Stimulated activated CD4-positive, alpha-beta T cell treated with anti-CD3 and anti-CD28 coated beads, Interleukin-15, amount 100 ng/mL, for 24 hours (primary cell): ENCODE measurements at regions not wholly inside any gene's neighbourhood (a gene's known extent, or its start where the extent isn't known, plus 50 kb on each side); places are given as distances from the start of the nearest gene placed in this dataset.

Experiments
- DNase-seq: peaks from one replicate; pipeline ENCODE4 v3.0.0-alpha.2; 2020

GRCh38 chr11:104582431-104582830, 315.8 kb downstream of the CASP12 start:
- DNase-seq: no peak

GRCh38 chr11:104581246-104581980, 316.8 kb downstream of the CASP12 start:
- DNase-seq: no peak

GRCh38 chr11:104573441-104573990, 324.7 kb downstream of the CASP12 start:
- DNase-seq: no peak

- DNase-seq: no peak
Observed at GRCh38 chr11:104572279-104572678, 326.0 kb downstream of the CASP12 start.

- DNase-seq: no peak
Observed at GRCh38 chr11:104570078-104570701, 328.1 kb downstream of the CASP12 start.

- DNase-seq: no peak
Observed at GRCh38 chr11:104565583-104565961, 332.7 kb downstream of the CASP12 start.

- DNase-seq: no peak
Observed at GRCh38 chr11:104564921-104565582, 333.2 kb downstream of the CASP12 start.

- DNase-seq: no peak
Observed at GRCh38 chr11:104556606-104557301, 341.5 kb downstream of the CASP12 start.

- no peak for DNase-seq
Observed at GRCh38 chr11:104549019-104549418, 349.2 kb downstream of the CASP12 start.

GRCh38 chr11:104547996-104548661, 350.1 kb downstream of the CASP12 start:
- DNase-seq: no peak

- DNase-seq: no peak
Observed at GRCh38 chr11:104546501-104546900, 351.8 kb downstream of the CASP12 start.

- no peak for DNase-seq
Observed at GRCh38 chr11:104541701-104542100, 356.6 kb downstream of the CASP12 start.

GRCh38 chr11:104538313-104538712, 359.9 kb downstream of the CASP12 start:
- DNase-seq: no peak

GRCh38 chr11:104534278-104534677, 364.0 kb downstream of the CASP12 start:
- DNase-seq: no peak

GRCh38 chr11:104531894-104532293, 366.4 kb downstream of the CASP12 start:
- no peak for DNase-seq

- DNase-seq: peak; percentile 4
Observed at GRCh38 chr11:104531075-104531474, 367.1 kb upstream of the PDGFD start.

GRCh38 chr11:104529906-104530305, 366.0 kb upstream of the PDGFD start:
- no peak for DNase-seq

- DNase-seq: no peak
Observed at GRCh38 chr11:104529213-104529612, 365.3 kb upstream of the PDGFD start.

- DNase-seq: no peak
Observed at GRCh38 chr11:104526006-104526405, 362.1 kb upstream of the PDGFD start.

- no peak for DNase-seq
Observed at GRCh38 chr11:104525416-104525815, 361.5 kb upstream of the PDGFD start.

GRCh38 chr11:104524254-104524653, 360.3 kb upstream of the PDGFD start:
- no peak for DNase-seq

GRCh38 chr11:104523611-104524010, 359.7 kb upstream of the PDGFD start:
- no peak for DNase-seq

GRCh38 chr11:104522650-104523049, 358.7 kb upstream of the PDGFD start:
- DNase-seq: no peak
